SH-SY5Y (cell line): ENCODE measurements at regions not wholly inside any gene's neighbourhood (a gene's known extent, or its start where the extent isn't known, plus 50 kb on each side); places are given as distances from the start of the nearest gene placed in this dataset.

Experiments used
- GATA2 ChIP-seq: IDR thresholded peaks from 2 replicates; pipeline ENCODE4 v1.6.1; 2011; ENCODE audit warnings: mild to moderate bottlenecking, low read depth, low read length
- GATA3 ChIP-seq: IDR thresholded peaks from 2 replicates; pipeline ENCODE4 v1.6.1; 2011; ENCODE audit warnings: low read depth, mild to moderate bottlenecking, low read length, moderate library complexity

GRCh38 chr6:3659748-3660147, 91.8 kb downstream of the PXDC1 start:
- no peak for TF ChIP-seq GATA2
- TF ChIP-seq GATA3: no peak
